22Rv1 (cell line): ENCODE measurements at regions not wholly inside any gene's neighbourhood (a gene's known extent, or its start where the extent isn't known, plus 50 kb on each side); places are given as distances from the start of the nearest gene placed in this dataset.

Source experiments
- H3K27ac ChIP-seq: fragments of 450-650 bp; 2 replicates; pipeline ENCODE4 v1.5.1; 2017
- ZFX ChIP-seq: fragments of 450-650 bp; IDR thresholded peaks from 2 replicates; pipeline ENCODE4 v1.6.1; 2017; ENCODE audit warnings: antibody characterized with exemption, borderline replicate concordance
- TF ChIP-seq, protein P1 (sequence below): fragments of 450-650 bp; IDR thresholded peaks from 2 replicates; pipeline ENCODE4 v1.5.1; 2017; ENCODE audit warnings: mild to moderate bottlenecking

DNA sequence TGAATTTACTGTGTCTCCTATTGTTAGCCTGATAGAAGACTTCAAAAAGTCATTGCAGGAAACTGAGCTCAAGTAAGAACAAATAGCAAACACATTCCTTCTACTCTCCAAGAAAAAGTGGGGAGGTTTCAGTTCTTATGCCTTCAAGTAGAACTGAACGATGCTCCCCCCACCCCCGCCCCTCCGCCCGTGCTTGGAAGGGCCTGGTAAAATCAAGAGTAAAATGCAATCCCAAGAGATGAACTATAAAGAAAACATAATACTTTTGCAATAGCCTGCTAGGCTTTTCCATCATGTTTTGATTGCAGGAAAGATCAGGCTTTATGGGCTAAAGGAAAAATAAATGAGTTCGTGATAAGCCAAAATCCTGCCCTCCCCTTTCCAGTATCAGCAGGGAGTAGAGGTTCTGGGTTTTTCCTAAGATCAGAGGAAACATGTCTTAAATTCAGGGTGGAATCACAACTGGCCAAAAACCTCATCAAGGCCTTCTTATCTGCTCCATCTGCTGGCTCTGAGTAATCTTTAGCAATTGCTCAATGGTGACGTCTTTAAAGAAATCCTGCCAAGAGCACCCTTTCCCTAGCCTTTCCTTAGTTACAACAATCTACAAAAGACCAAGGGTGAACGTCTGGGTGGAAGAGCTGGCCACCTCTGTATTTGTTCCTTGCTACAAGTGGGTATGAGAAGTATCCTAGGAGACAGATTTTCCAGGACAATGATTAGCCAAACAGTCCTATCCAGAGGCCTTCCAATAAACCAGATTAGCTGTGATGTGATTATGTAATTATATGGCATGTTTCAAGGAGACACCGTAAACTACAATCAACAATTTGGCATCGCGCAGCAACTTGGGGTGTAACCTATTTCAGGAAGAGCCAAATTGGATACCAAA, 66.3 kb upstream of the FAM9C start:
- no peak for TF ChIP-seq ZFX
- TF ChIP-seq, protein P1, sequence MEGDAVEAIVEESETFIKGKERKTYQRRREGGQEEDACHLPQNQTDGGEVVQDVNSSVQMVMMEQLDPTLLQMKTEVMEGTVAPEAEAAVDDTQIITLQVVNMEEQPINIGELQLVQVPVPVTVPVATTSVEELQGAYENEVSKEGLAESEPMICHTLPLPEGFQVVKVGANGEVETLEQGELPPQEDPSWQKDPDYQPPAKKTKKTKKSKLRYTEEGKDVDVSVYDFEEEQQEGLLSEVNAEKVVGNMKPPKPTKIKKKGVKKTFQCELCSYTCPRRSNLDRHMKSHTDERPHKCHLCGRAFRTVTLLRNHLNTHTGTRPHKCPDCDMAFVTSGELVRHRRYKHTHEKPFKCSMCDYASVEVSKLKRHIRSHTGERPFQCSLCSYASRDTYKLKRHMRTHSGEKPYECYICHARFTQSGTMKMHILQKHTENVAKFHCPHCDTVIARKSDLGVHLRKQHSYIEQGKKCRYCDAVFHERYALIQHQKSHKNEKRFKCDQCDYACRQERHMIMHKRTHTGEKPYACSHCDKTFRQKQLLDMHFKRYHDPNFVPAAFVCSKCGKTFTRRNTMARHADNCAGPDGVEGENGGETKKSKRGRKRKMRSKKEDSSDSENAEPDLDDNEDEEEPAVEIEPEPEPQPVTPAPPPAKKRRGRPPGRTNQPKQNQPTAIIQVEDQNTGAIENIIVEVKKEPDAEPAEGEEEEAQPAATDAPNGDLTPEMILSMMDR, result no peak
- peak overlapping the region; percentile 8; the same call in 1 of the 2 replicates for H3K27ac ChIP-seq

DNA sequence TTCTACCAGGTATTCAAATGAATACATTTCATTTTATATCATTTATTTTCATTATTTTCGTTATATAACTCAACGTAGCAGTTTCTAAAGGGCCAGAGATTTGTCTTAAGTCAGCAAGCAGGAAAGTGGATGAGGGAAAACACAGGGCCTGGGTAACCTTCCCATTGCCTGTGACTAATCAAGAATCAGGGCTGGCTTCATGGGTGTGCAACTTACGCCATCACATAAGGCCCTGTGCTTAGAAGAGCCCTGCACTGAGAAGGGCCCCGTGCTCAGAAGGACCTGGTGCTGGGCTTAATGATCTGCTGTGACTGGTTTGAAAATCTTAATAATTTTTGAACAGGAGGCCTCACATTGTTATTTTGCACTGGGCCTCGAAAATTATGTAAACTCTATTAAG, 65.4 kb upstream of the FAM9C start:
- H3K27ac ChIP-seq, result no peak overlapping the region
- TF ChIP-seq, protein P1, result no peak
- no peak for TF ChIP-seq ZFX

DNA sequence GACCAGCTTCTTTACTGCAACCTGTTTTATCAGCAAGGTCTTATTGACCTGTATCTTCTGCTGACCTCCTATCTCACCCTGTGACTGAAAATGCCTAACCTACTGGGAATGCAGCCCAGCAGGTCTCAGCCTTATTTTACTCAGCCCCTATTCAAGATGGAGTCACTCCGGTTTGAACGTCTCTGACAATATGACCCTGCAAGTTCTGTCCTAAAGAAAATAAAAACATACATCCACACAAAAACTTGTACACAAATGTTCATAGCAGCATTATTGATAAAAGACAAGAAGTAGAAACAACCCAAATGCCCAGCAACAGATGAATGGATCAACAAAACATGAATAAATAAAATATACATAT, 59.5 kb upstream of the FAM9C start:
- H3K27ac ChIP-seq, result no peak overlapping the region
- no peak for TF ChIP-seq ZFX
- TF ChIP-seq, protein P1, result no peak

DNA sequence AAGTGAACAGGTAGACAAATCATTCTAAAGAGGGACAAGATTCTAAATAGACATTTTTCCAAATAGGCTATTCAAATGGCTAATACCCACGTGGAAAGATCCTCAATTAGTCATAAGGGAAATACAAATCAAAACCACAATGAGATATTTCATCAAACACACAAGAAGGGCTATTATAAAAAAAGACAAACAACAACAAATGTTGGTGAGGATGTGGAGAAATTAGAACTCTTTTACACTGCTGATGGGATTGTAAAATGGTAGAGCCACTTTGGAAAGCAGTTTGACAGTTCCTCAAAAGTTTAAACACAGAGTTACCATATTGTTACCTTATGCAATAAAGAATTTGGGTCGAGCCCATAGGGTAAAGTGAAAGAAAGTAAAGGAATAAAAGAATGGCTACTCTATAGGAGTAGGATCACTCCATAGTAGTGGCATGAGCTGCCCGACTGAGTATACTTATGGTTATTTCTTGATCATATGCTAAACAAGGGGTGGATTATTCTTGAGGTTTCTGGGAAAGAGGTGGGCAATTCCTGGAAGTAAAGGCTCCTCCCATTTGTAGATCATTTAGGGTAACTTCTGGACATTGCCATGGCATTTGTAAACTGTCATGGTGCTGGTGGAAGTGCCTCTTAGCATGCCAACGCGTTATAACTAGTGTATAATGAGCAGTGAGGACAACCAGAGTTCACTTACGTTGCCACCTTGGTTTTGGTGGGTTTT, 58.9 kb upstream of the FAM9C start:
- no peak overlapping the region for H3K27ac ChIP-seq
- TF ChIP-seq, protein P1, result no peak
- no peak for TF ChIP-seq ZFX

DNA sequence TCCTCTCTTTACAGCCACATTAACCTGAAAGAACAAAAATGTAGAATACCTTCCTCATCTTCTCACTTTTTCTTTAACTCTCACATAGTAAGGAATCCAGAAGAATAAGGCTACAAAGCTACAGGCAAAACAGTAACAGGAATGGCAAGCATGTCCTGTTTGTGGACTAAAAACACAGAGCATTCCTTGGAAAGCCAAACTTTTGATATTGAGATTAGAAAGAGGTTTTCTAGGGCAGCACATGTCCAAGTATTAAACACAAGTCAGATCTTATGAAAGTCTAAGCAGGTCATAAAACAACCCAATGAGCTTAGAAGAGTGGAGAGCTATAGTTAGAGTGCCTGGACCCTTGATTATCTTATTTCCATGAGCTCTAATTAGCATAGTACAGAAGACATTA, 58.2 kb upstream of the FAM9C start:
- TF ChIP-seq, protein P1, result no peak
- TF ChIP-seq ZFX, result no peak
- no peak overlapping the region; the same call in 1 of the 2 replicates for H3K27ac ChIP-seq

DNA sequence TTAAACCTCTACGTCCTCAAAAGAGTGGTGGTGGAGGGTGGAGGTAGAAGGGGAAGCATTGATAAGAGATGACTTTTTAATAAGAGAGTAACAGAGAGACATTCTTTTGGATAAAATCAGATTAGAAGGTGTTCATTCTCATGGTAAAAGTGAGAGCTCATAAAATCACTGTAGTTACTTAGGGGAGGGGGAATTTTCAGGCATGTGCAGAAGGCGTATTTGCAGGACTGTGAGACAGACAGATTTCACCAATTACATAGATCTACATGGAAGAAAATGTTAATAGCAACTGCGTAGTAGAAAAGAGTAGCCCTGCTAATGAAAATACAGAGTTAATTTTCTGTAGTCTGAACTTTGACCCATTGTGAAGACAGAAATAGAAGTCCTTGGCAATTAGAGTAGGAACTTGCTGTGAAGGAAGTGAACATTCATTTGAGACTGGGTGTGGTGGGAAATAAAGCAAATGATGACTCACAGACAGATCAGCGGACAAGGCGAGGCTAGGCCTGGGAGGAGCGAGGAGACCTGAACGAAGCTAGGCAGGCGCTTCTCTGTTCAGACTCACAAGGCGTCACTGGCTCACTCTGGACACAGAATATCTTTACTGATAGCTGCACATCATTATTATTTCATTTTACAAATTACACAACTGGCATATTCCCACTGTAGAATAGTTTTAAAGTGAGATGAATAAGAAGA, 57.2 kb upstream of the FAM9C start:
- TF ChIP-seq, protein P1, result no peak
- TF ChIP-seq ZFX, result no peak
- peak overlapping the region; percentile 42; the same call in 1 of the 2 replicates for H3K27ac ChIP-seq
